Erythroblast (primary cell): ENCODE measurements at regions not wholly inside any gene's neighbourhood (a gene's known extent, or its start where the extent isn't known, plus 50 kb on each side); places are given as distances from the start of the nearest gene placed in this dataset.

Experiments
- GATA1 ChIP-seq: IDR thresholded peaks from 2 replicates; pipeline ENCODE4 v1.6.1; 2011; ENCODE audit warnings: low read depth, mild to moderate bottlenecking, control low read depth, low read length, moderate library complexity
- POLR2A ChIP-seq: IDR thresholded peaks from 2 replicates; pipeline ENCODE4 v1.6.1; 2011; ENCODE audit warnings: mild to moderate bottlenecking, low read length

DNA sequence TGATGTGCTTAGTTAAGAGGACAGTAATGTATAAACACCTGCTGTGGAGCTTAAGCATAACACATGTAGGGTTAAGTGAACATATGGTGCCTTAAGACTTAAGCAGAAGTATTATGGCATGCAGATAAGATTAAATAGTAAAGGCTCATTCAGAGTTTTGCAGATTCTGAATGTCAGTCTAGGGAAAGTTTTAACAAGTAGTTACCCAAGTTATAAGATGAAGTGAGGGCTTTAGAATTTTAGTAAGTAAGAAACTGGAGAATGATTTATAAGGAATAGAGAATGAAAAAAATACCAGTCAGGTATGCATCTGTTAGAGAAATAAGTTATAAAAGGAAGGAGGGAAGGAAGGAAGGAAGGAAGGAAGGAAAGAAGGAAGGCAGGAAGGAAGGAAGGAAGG lies 902.1 kb downstream of the TRAM1L1 start:
- no peak for TF ChIP-seq POLR2A
- no peak for TF ChIP-seq GATA1
